Activated CD4-positive, alpha-beta T cell treated with anti-CD3 and anti-CD28 coated beads for 36 hours (primary cell): ENCODE measurements at regions not wholly inside any gene's neighbourhood (a gene's known extent, or its start where the extent isn't known, plus 50 kb on each side); places are given as distances from the start of the nearest gene placed in this dataset.

Experiments used
- ATAC-seq: fragments of 200-7000 bp; cut with Tn5 transposase; one replicate; pipeline ENCODE4 v1.10.0; 2021; ENCODE audit warnings: mild to moderate bottlenecking, moderate library complexity
- CTCF ChIA-PET: fragments of 350-600 bp; sonication (Branson Sonifier 250); formaldehyde crosslinking; loops from one replicate; lab custom pipeline; 2021; ENCODE audit warnings: antibody characterized with exemption; lab: Charles Lee
- POLR2A ChIA-PET: fragments of 350-600 bp; sonication (Branson Sonifier 250); formaldehyde crosslinking; loops from one replicate; lab custom pipeline; 2021; ENCODE audit warnings: antibody characterized with exemption, inconsistent platforms; lab: Charles Lee
- DNase-seq: peaks from one replicate; pipeline ENCODE4 v3.0.0-alpha.2; 2020
- H3K27ac Mint-ChIP-seq: one replicate; pipeline ENCODE4 v1.8.0; 2021; ENCODE audit warnings: mixed read lengths
- H3K27me3 Mint-ChIP-seq: one replicate; pipeline ENCODE4 v1.8.0; 2021; ENCODE audit warnings: mixed read lengths
- H3K36me3 Mint-ChIP-seq: one replicate; pipeline ENCODE4 v1.8.0; 2021; ENCODE audit warnings: low read depth, mixed read lengths
- H3K4me1 Mint-ChIP-seq: one replicate; pipeline ENCODE4 v1.8.0; 2021; ENCODE audit warnings: mixed read lengths
- H3K4me3 Mint-ChIP-seq: one replicate; pipeline ENCODE4 v1.8.0; 2021; ENCODE audit warnings: mild to moderate bottlenecking, moderate library complexity, mixed read lengths
- H3K9me3 Mint-ChIP-seq: one replicate; pipeline ENCODE4 v1.8.0; 2021; ENCODE audit warnings: low read depth, mixed read lengths
- intact Hi-C, 2 experiments: fragments of 100-400 bp; cut with DNase I in 1 of 2; cut with micrococcal nuclease in 1 of 2; formaldehyde crosslinking; loops; one replicate each; pipeline versions ENCODE4 v1.14.2 to v1.15.1; 2022 to 2024; cut with DNase I, micrococcal nuclease

DNA sequence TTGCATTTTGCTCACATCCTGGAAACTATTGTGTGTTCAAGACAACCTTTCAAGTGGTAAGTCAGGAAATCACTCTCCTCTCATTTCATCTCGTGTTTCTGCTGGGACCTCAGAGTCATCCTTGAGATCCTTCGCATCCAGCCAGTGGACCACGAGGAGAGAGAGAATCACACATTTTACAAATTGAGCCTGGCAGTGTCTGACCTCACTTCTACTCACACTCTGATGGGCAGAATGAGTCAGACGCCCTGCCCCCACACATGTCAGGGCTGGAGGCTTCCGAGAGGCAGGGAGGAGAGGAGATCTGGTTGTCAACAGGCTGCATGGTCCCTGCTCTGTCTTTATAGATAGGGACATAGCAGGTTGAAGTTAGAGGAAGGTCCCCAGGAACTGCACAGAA is 509.7 kb downstream of the AJAP1 start:
- no peaks in the 10 kb centered on the region for H3K36me3 Mint-ChIP-seq
- POLR2A ChIA-PET, result no interaction called here

DNA sequence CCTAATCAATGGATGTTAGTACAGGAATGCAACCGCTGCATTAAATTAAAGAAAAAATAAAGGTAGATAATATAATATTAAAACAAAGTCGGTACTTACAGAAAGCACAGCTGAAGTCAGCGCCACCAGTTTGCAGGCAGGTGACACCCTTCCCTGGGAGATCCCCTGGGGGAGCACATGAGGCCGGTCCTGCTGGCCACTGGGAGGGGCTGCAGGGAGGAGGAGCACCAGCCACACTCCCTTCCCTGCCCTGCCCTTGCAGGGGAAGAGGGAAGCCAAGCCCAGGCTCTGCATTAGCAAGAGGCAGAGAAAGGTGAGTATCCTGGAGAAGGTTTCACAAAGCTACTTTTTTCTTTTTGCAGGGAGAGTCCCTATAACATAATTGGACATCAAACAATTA is 507.0 kb downstream of the AJAP1 start:
- H3K4me1 Mint-ChIP-seq, result peaks cover 8% of the 10 kb centered on the region
- ATAC-seq (no peak), DNase-seq (no peak)
- H3K36me3 Mint-ChIP-seq, result no peaks in the 10 kb centered on the region
- peaks cover 8% of the 10 kb centered on the region for H3K27me3 Mint-ChIP-seq
- intact Hi-C loops, result no loop called here
- CTCF ChIA-PET, result no interaction called here
- H3K27ac Mint-ChIP-seq, result no peak overlapping the region
- H3K4me3 Mint-ChIP-seq, result no peak overlapping the region
- POLR2A ChIA-PET, result no interaction called here
- peaks cover 4% of the 10 kb centered on the region for H3K9me3 Mint-ChIP-seq

More for the DNA sequence above, 509.7 kb downstream of the AJAP1 start:
- ATAC-seq (peak; percentile 53), DNase-seq (peak; percentile 57)
- peaks cover 4% of the 10 kb centered on the region for H3K9me3 Mint-ChIP-seq
- H3K27me3 Mint-ChIP-seq, result peaks cover 8% of the 10 kb centered on the region
- CTCF ChIA-PET, result no interaction called here
- H3K27ac Mint-ChIP-seq, result no peak overlapping the region
- H3K4me1 Mint-ChIP-seq, result peaks cover 8% of the 10 kb centered on the region
- H3K4me3 Mint-ChIP-seq, result no peak overlapping the region
- intact Hi-C loops, result no loop called here

DNA sequence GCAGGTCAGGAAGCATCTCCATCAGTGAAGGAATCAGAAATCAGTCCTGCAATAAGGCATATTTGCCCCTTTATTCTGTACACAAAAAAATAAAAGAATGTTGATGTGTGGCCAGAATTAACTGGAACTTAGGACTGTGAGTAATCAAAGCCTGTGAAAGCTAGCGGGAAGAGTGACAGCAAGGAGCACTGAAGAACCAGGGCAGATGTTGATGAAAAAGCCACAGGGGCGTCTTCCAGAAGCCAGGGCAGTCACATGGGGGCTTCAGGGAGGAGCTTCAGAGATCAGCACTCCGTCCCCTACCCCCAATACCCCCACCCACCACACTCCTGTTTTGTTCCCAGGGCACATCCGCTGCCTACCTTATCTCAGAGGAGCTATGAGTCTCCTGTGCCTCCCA is 502.8 kb downstream of the AJAP1 start:
- no peak for ATAC-seq
- H3K4me3 Mint-ChIP-seq, result no peak overlapping the region
- DNase-seq, result no peak
- H3K4me1 Mint-ChIP-seq, result no peaks in the 10 kb centered on the region
- ChIA-PET POLR2A (no interaction called here), CTCF (no interaction called here)
- H3K27me3 Mint-ChIP-seq, result peaks cover 3% of the 10 kb centered on the region
- H3K27ac Mint-ChIP-seq, result no peak overlapping the region
- intact Hi-C loops, result no loop called here
- peaks cover 11% of the 10 kb centered on the region for H3K9me3 Mint-ChIP-seq
- H3K36me3 Mint-ChIP-seq, result no peaks in the 10 kb centered on the region

DNA sequence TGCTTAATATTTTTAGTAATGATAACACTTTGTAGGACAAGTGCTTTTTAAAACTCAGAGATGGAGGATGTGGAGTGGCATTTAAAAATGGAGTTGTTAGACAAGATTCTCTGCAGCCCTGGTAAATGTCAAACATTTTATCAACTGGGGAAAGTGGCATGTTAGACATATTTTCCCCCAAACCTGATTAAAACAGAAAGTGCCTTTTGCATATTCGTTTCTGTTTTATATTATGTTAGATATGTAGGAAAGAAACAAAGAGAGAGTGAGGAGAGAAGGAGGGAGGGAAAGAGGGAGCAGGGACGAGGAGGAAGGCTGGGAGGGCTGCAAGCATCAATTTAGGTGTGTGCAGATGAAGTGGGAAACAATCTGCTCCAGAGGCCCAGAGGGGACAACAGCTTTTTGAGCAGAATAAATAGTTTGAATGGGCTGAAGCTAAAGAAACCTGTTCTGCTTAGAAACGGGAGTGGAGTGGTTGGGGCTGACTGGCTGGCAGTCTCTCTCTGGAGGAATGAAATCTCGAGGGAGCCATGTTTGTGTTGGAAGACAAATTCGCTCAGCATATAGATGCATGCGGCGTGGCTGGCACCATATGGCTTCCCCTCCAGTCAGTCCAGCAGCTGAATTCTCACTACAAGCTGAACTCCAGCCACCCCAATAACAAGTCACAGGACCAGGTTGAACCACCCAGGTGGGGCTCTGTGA is 502.2 kb downstream of the AJAP1 start:
- Mint-ChIP-seq H3K27me3 (peaks cover 6% of the 10 kb centered on the region), H3K4me3 (no peak overlapping the region), H3K9me3 (peaks cover 11% of the 10 kb centered on the region), H3K4me1 (no peaks in the 10 kb centered on the region), H3K36me3 (no peaks in the 10 kb centered on the region), H3K27ac (no peak overlapping the region)
- ATAC-seq (no peak), DNase-seq (no peak)
- ChIA-PET CTCF (no interaction called here), POLR2A (no interaction called here)
- intact Hi-C loops, result no loop called here

DNA sequence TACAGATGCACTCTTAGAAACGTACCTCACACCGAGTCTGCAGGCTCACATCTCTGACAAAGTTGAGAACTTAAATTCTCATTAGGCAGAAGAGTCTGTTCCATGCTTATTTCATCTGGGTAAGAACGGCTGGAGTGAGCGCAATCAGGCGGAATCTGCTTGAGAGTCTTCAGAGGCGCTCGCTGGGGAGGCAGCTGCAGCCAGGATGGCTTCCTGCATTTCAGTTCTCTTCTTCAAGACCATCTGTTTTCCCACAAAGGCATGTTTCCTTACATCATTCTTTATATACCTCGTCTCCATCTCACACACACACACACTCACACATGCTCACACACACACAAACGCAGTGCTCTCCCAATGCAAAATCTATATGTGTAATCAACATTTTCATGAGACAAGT is 497.1 kb downstream of the AJAP1 start:
- Mint-ChIP-seq H3K27me3 (peaks cover 6% of the 10 kb centered on the region), H3K4me1 (no peaks in the 10 kb centered on the region), H3K27ac (no peak overlapping the region), H3K4me3 (no peak overlapping the region), H3K36me3 (no peaks in the 10 kb centered on the region), H3K9me3 (peaks cover 7% of the 10 kb centered on the region)
- ATAC-seq, result no peak
- CTCF ChIA-PET, result no interaction called here
- POLR2A ChIA-PET, result no interaction called here
- no peak for DNase-seq
- intact Hi-C loops, result no loop called here

DNA sequence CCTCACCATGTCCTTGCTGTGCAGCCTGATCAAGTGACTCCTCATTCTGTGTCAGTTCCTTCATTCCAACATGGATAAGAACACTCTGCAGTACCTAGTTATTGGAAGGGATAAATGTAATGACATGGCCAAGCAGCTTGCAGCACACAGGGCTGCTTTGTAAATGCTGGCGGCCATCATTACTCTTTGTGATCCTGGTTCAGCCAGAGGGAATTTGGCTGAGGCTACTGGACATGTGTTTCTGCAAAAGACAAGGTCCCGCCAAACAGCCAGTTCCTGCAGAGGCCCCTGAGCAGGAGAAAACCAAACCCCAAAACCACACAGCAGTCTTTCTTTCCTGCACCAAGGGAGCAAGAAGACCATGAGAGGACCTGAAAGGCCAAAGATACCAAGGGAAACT is 495.8 kb downstream of the AJAP1 start:
- ChIA-PET POLR2A (no interaction called here), CTCF (no interaction called here)
- ATAC-seq (no peak), DNase-seq (no peak)
- Mint-ChIP-seq H3K4me3 (no peak overlapping the region), H3K9me3 (peaks cover 6% of the 10 kb centered on the region), H3K27me3 (peaks cover 12% of the 10 kb centered on the region), H3K36me3 (no peaks in the 10 kb centered on the region), H3K4me1 (no peaks in the 10 kb centered on the region), H3K27ac (no peak overlapping the region)
- intact Hi-C loops, result no loop called here

DNA sequence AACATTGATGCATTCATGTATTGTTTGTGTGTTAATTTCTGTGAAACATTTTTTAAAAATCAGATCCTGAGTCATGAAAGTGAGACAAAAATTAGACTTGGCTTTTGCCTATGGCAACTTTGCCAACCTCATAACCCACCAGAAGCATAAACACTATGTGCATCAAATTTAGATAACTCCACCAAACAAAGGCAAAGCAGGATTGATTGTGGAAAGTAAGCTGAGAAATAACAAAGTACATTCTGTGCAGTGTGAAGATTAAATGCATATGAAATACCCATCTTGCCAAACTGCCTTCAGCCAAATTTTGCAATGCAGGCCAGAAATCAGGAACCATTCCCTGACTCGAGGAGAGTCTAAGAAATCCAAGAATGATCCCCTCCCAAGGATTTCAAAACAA is 493.4 kb downstream of the AJAP1 start:
- Mint-ChIP-seq H3K36me3 (no peaks in the 10 kb centered on the region), H3K27ac (no peak overlapping the region), H3K9me3 (no peaks in the 10 kb centered on the region), H3K4me3 (no peak overlapping the region), H3K4me1 (no peaks in the 10 kb centered on the region), H3K27me3 (peaks cover 19% of the 10 kb centered on the region)
- DNase-seq (no peak), ATAC-seq (no peak)
- ChIA-PET CTCF (no interaction called here), POLR2A (no interaction called here)
- intact Hi-C loops, result no loop called here

DNA sequence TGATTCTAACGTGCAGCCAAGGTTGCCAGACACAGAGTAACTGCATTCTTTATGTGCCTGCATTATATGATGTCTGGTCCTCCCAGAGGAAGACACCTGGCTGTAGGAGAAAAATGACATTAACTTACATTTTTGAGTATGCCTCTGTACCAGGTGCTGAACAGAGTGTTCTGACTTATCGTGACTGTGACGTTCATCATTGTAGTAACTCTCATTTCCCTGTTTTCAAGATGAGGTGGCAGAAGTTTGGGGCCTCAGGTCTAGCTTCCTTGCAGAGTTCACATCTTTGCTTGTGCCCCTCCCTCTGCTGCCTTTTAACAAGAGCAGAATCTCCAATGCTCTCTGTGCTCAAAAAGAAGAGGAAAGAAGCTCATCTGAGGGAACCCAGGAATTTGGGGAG is 488.0 kb downstream of the AJAP1 start:
- peak; percentile 78 for ATAC-seq
- H3K36me3 Mint-ChIP-seq, result no peaks in the 10 kb centered on the region
- DNase-seq, result peak; percentile 9
- H3K4me1 Mint-ChIP-seq, result no peaks in the 10 kb centered on the region
- no peak overlapping the region for H3K27ac Mint-ChIP-seq
- H3K9me3 Mint-ChIP-seq, result no peaks in the 10 kb centered on the region
- no peak overlapping the region for H3K4me3 Mint-ChIP-seq
- intact Hi-C loops, result no loop called here
- peaks cover 16% of the 10 kb centered on the region for H3K27me3 Mint-ChIP-seq
- ChIA-PET POLR2A (no interaction called here), CTCF (no interaction called here)

DNA sequence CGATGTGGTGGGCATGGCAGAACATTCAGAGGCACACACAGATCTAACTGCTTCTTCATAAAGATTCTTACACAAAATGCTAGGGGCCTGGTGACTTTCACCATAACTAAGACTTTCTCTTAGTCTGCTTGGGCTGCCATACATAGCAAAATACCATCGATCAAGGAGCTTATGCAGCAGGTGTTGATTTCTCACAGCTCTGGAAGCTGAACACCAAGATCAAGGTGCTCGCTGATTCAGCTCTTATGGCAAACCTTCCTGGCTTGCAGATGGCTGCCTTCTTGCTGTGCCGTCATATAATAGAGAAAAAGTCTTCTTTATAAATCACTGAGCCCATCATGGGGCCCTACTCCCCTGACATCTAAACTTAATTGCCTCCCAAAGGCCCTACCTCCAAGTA is 487.3 kb downstream of the AJAP1 start:
- POLR2A ChIA-PET, result no interaction called here
- ATAC-seq, result no peak
- H3K27ac Mint-ChIP-seq, result no peak overlapping the region

DNA sequence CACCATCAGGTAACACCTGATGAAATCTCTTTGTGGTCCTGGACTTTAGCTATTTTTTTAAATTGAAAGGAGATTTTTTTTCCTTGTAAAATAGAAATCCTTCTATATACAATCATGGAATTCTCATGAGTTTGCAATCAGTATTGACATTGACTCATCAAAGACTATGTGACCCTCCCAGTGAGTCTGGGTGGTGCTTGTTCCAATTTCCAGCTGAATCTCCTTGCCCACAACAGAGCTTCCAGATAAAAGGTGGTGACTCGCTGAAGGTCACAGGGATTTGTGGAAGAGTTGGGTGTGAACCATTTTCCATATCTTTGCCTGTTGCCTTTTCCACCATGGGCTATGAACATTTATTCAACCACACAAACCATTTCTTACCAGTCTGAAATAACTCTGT is 486.6 kb downstream of the AJAP1 start:
- H3K27ac Mint-ChIP-seq, result no peak overlapping the region
- ATAC-seq (no peak), DNase-seq (no peak)
- no peaks in the 10 kb centered on the region for H3K36me3 Mint-ChIP-seq
- CTCF ChIA-PET, result interaction anchor here (0.6 kb wide), 1 partner anchor 108 kb away, joined by 3 read pairs; no protein-coding TSS in a partner anchor
- H3K4me1 Mint-ChIP-seq, result no peaks in the 10 kb centered on the region
- POLR2A ChIA-PET, result no interaction called here
- no peak overlapping the region for H3K4me3 Mint-ChIP-seq
- intact Hi-C loops, result no loop called here
- H3K9me3 Mint-ChIP-seq, result no peaks in the 10 kb centered on the region
- peaks cover 16% of the 10 kb centered on the region for H3K27me3 Mint-ChIP-seq

More for the DNA sequence above, 487.3 kb downstream of the AJAP1 start:
- no peak overlapping the region for H3K4me3 Mint-ChIP-seq
- CTCF ChIA-PET, result no interaction called here
- H3K27me3 Mint-ChIP-seq, result peaks cover 18% of the 10 kb centered on the region
- no peaks in the 10 kb centered on the region for H3K36me3 Mint-ChIP-seq
- H3K4me1 Mint-ChIP-seq, result no peaks in the 10 kb centered on the region
- intact Hi-C loops, result no loop called here
- H3K9me3 Mint-ChIP-seq, result no peaks in the 10 kb centered on the region
- DNase-seq, result no peak

DNA sequence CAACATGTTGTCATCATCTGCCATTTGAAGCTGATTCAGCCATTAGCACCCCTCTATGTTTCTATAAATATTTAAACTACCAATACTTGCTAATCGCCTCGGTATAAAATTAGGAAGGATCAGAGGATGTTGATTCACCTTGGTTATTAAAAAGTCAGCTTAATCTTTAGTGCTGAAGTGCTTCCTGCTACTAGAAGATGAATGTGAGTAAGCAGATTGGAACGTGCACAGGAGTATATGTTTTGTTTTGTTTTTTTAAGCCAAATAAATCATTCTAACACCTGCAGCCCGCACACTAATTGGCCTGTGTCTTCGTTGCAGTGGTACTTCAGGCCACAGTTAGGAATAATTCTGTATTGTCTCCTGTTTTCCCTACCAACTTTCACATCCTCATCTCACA is 485.7 kb downstream of the AJAP1 start:
- ChIA-PET POLR2A (no interaction called here), CTCF (interaction anchor here (0.6 kb wide), 1 partner anchor 166 kb away, joined by 3 read pairs; no protein-coding TSS in a partner anchor)
- DNase-seq (no peak), ATAC-seq (no peak)
- H3K36me3 Mint-ChIP-seq, result no peaks in the 10 kb centered on the region
- no peaks in the 10 kb centered on the region for H3K9me3 Mint-ChIP-seq
- intact Hi-C loops, result no loop called here
- H3K4me3 Mint-ChIP-seq, result no peak overlapping the region
- peaks cover 12% of the 10 kb centered on the region for H3K27me3 Mint-ChIP-seq
- no peaks in the 10 kb centered on the region for H3K4me1 Mint-ChIP-seq
- H3K27ac Mint-ChIP-seq, result no peak overlapping the region

DNA sequence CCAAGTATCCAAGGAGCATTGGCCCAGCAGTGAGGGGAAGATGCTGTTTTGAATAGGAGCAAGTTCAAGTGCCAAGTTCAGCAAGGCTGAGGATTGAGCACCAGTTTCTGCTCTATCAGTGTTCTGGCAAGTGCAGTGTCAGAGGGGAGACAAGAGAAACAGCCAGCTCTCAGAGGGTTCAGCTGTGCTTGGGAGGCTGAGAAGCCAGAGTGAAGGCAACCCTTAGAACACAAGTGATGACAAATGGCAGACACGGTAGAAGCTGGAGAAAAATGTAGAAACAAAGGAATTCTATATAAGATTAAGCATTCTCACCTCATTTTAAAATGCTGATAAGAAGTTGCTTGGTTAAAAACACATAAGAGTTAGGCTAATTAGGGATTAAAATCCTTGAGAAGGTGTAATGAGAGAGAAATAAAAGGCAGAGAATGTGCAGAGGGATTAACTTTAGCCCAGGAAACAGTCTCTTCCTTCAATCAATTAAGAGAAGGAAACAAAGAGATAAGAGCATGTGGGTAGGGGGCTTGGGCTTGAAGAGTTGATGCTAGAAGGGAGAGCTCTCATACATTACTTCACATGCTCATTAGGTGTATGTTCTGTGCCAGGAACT is 475.4 kb downstream of the AJAP1 start:
- CTCF ChIA-PET, result no interaction called here
- H3K4me3 Mint-ChIP-seq, result no peak overlapping the region
- H3K27ac Mint-ChIP-seq, result no peak overlapping the region
- POLR2A ChIA-PET, result no interaction called here
- DNase-seq (no peak), ATAC-seq (no peak)
- peaks cover 6% of the 10 kb centered on the region for H3K27me3 Mint-ChIP-seq
- no peaks in the 10 kb centered on the region for H3K36me3 Mint-ChIP-seq
- H3K9me3 Mint-ChIP-seq, result no peaks in the 10 kb centered on the region
- intact Hi-C loops, result no loop called here
- H3K4me1 Mint-ChIP-seq, result no peaks in the 10 kb centered on the region
